GM12864 (cell line): ENCODE measurements at regions not wholly inside any gene's neighbourhood (a gene's known extent, or its start where the extent isn't known, plus 50 kb on each side); places are given as distances from the start of the nearest gene placed in this dataset.

ENCODE experiments used
- DNase-seq: peaks from one replicate; pipeline ENCODE4 v3.0.0-alpha.2; 2011; ENCODE audit warnings: low read depth
- H3K4me3 ChIP-seq: 2 replicates; pipeline ENCODE4 v1.5.1; 2011; ENCODE audit warnings: mild to moderate bottlenecking, low read depth, low read length, control low read depth
- CTCF ChIP-seq: IDR thresholded peaks from 2 replicates; pipeline ENCODE4 v1.5.1; 2011; ENCODE audit warnings: low read depth, mild to moderate bottlenecking, moderate library complexity, low read length, control low read depth, inconsistent platforms; ENCODE audit errors: missing control alignments

DNA sequence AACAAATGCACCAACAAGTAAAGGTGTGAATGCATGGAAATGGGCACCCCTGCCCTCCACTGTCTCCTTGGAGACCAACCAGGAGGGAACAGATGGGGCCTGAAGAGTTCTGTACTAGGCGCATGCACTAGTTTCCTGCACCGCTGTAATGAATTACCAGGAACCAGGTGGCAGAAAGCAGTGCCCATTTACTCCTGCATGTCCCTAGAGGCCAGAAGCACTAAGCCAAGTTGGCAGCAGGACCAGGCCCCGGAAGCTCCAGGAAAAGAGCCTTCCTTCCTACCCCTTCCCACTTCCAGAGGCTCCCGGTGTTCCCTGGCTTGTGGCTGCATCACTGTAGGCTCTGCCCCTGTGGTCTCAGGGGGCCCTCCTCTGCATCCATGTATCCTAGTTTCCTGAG is 237.5 kb upstream of the PPP2R2D start:
- no peak for TF ChIP-seq CTCF
- H3K4me3 ChIP-seq, result no peak overlapping the region
- DNase-seq, result no peak

DNA sequence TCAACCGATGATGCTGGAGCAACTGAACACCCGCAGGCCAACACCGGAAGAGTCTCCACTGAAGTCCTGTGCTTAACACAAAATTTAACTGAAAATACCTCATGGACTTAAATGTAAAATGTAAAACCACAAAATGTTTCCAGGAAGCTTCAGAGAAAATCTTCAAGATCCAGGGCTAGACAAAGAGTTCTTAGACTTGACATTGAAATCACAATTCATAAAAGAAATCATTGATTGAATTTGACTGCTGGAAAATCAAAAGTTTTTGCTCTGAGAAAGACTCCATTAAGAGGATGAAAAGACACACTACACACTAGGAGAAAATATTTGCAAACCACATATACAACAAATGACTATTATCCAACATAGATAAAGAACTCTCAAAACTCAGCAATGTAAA is 234.7 kb upstream of the PPP2R2D start:
- TF ChIP-seq CTCF, result no peak
- H3K4me3 ChIP-seq, result no peak overlapping the region
- no peak for DNase-seq

GRCh38 chr10:131667047-131667446 is 233.8 kb upstream of the PPP2R2D start:
- DNase-seq, result no peak
- no peak for TF ChIP-seq CTCF
- H3K4me3 ChIP-seq, result no peak overlapping the region

DNA sequence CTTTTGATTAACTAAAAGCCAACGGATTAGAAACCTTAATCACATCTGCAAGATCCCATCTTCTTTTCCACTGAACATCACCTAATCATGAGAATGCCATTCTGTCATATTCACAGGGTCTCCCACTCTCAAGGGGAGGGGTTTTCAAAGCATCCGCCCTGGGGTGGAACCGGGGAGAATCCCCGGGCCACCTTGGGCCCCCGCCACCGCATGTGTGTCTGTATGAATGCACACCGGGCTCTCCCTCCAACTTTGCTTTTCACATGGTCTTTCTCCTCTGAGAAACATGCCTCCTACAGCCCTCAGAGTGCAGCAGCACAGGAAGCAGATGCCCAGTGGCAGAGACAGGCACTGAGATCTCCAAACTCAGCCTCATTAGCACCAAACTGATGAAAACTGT is 233.2 kb upstream of the PPP2R2D start:
- no peak for TF ChIP-seq CTCF
- no peak overlapping the region for H3K4me3 ChIP-seq
- no peak for DNase-seq

DNA sequence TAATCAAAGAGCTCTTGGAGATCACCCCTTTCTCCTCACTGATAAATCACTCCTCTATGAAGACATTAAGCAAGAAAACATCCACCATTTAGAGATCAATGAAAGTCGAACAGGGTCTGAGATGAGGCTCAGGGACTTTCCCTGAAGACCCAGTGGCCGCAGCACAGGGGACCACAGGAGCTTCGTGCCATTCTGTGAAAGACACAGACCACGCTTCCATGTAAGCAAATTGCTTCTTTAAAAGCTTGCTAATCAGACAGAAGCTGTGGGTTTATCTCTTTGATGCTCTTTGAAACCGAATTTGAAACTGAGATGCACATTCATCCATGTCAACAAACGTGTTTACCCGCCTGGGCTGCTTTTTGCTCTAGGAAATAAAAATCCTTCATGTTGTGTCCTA is 231.9 kb upstream of the PPP2R2D start:
- TF ChIP-seq CTCF, result no peak
- no peak overlapping the region for H3K4me3 ChIP-seq
- no peak for DNase-seq

GRCh38 chr10:131669838-131670237 is 231.0 kb upstream of the PPP2R2D start:
- H3K4me3 ChIP-seq, result no peak overlapping the region
- DNase-seq, result no peak
- TF ChIP-seq CTCF, result no peak

- no peak for DNase-seq
- no peak overlapping the region for H3K4me3 ChIP-seq
- no peak for TF ChIP-seq CTCF
These were observed 230.5 kb upstream of the PPP2R2D start for GRCh38 chr10:131670341-131670740.
